Left lung (tissue), 4 donors: ENCODE measurements at regions not wholly inside any gene's neighbourhood (a gene's known extent, or its start where the extent isn't known, plus 50 kb on each side); places are given as distances from the start of the nearest gene placed in this dataset.

Experiments used
- ATAC-seq: fragments of 200-7000 bp; cut with Tn5 transposase; one replicate; pipeline ENCODE4 v1.9.1; 2020; ENCODE audit warnings: moderate library complexity
- DNase-seq, 4 donors: peaks; one replicate each; pipeline ENCODE4 v3.0.0-alpha.2; 2013 to 2020
- H3K27ac ChIP-seq, 2 donors: fragments of 200-600 bp; sonication (generic) in 1 of 2; one replicate each; pipeline versions ENCODE4 v1.5.0 to v1.8.0; 2020 to 2021
- H3K27me3 ChIP-seq, 2 donors: fragments of 200-600 bp; sonication (generic) in 1 of 2; one replicate each; pipeline versions ENCODE4 v1.5.0 to v1.8.0; 2020 to 2021
- H3K36me3 ChIP-seq, 2 donors: fragments of 200-600 bp; sonication (generic) in 1 of 2; one replicate each; pipeline versions ENCODE4 v1.5.0 to v1.8.0; 2020 to 2021
- H3K4me1 ChIP-seq, 2 donors: fragments of 200-600 bp; one replicate each; pipeline ENCODE4 v1.8.0; 2021
- H3K4me3 ChIP-seq, 2 donors: fragments of 200-600 bp; sonication (generic) in 1 of 2; one replicate each; pipeline versions ENCODE4 v1.5.0 to v1.8.0; 2020 to 2021; ENCODE audit warnings: mild to moderate bottlenecking in 1 of 2
- H3K9me3 ChIP-seq, 2 donors: fragments of 200-600 bp; sonication (generic) in 1 of 2; one replicate each; pipeline versions ENCODE4 v1.5.0 to v1.8.0; 2020 to 2021
- intact Hi-C, 2 donors: fragments of 100-400 bp; cut with DNase I; formaldehyde crosslinking; loops; one replicate each; pipeline versions ENCODE4 v1.11.2 to v1.14.2; 2022
- TF ChIP-seq, protein P1 (sequence below), 2 donors: fragments of 200-600 bp; sonication (generic) in 1 of 2; IDR thresholded peaks; one replicate each; pipeline versions ENCODE4 v1.5.0 to v1.8.0; 2021; ENCODE audit warnings: antibody characterized with exemption in 2 of 2
- donor health status: DM: no; HTN: yes; CAD: no.
- donor health status: DM: no; HTN: no; CAD: no.

DNA sequence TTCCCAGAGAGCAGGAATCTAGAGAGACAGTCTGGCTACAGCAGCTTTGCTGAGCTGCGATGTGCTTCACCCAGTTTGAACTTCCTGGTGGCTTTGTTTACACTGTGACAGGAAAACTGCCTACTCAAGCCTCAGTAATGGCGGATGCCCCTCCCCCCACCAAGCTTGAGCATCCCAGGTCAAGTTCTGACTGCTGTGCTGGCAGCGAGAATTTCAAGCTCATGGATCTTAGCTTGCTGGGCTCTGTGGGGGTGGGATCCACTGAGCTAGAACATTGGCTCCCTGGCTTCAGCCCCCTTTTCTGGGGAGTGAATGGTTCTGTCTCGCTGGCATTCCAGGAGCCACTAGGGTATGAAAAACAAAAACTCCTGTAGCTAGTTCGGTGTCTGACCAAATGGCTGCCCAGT lies 91.0 kb upstream of the ESR1 start:
- Histone ChIP-seq H3K36me3 (no peaks in the 10 kb centered on the region), H3K4me1 (no peaks in the 10 kb centered on the region), H3K4me3 (no peak overlapping the region), H3K9me3 (peaks cover 0 to 8% of the 10 kb centered on the region in 2 donors), H3K27me3 (no peaks in the 10 kb centered on the region), H3K27ac (no peak overlapping the region)
- peak; percentile 26 for ATAC-seq
- intact Hi-C loops, result no loop called here
- TF ChIP-seq, protein P1, sequence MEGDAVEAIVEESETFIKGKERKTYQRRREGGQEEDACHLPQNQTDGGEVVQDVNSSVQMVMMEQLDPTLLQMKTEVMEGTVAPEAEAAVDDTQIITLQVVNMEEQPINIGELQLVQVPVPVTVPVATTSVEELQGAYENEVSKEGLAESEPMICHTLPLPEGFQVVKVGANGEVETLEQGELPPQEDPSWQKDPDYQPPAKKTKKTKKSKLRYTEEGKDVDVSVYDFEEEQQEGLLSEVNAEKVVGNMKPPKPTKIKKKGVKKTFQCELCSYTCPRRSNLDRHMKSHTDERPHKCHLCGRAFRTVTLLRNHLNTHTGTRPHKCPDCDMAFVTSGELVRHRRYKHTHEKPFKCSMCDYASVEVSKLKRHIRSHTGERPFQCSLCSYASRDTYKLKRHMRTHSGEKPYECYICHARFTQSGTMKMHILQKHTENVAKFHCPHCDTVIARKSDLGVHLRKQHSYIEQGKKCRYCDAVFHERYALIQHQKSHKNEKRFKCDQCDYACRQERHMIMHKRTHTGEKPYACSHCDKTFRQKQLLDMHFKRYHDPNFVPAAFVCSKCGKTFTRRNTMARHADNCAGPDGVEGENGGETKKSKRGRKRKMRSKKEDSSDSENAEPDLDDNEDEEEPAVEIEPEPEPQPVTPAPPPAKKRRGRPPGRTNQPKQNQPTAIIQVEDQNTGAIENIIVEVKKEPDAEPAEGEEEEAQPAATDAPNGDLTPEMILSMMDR (IDR thresholded peaks at IDR 0.05), result no peak
- DNase-seq, result peak in 1 of 4 donors; percentile 23

DNA sequence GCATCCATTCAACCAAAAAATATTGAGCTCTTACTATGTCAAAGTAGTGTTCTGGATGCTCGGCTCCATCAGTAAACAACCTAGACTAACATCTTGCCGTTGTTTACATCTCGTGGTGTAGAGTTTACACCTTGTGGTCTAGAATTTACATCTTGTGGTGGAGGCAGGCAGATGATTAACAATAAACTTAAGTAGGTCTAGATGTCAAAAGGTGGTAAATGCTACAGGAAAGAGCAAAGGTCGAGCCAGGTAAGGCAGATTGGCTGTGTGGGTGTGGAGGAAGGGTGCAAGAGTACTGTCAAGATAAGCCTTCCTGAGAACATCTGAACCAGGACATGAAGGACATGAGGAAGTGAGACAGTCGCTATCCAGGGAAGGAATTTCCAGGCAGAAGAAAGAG lies 88.4 kb upstream of the ESR1 start:
- H3K4me1 ChIP-seq, result no peaks in the 10 kb centered on the region
- TF ChIP-seq, protein P1 (IDR thresholded peaks at IDR 0.05), result no peak
- H3K27ac ChIP-seq, result no peak overlapping the region
- H3K4me3 ChIP-seq, result no peak overlapping the region
- H3K9me3 ChIP-seq, result peaks cover 0 to 5% of the 10 kb centered on the region in 2 donors
- no peaks in the 10 kb centered on the region for H3K27me3 ChIP-seq
- intact Hi-C loops, result no loop called here
- no peak for ATAC-seq
- DNase-seq, result no peak
- no peaks in the 10 kb centered on the region for H3K36me3 ChIP-seq

DNA sequence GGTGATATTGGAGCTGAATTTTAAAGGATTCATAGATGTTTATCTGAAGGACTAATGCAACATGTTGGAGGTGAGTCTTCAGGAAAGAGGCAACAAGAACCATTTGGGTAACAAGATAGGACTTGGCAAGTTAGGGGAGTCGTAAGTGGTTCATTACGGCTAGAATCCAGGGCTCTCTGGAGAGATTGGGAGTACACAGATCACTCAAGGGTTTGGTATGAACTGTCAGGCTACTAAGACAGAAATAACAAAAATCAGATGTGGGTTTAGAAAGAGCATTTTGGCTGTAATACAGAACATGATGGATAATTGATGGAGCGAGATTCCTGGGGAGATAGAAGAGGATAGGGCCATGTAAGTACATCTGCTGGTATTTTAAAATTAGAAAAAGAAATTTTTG lies 86.3 kb upstream of the ESR1 start:
- Histone ChIP-seq H3K27me3 (no peaks in the 10 kb centered on the region), H3K4me3 (no peak overlapping the region), H3K9me3 (no peaks in the 10 kb centered on the region), H3K27ac (no peak overlapping the region), H3K4me1 (no peaks in the 10 kb centered on the region), H3K36me3 (no peaks in the 10 kb centered on the region)
- intact Hi-C loops, result no loop called here
- no peak for ATAC-seq
- no peak for DNase-seq
- TF ChIP-seq, protein P1 (IDR thresholded peaks at IDR 0.05), result no peak

DNA sequence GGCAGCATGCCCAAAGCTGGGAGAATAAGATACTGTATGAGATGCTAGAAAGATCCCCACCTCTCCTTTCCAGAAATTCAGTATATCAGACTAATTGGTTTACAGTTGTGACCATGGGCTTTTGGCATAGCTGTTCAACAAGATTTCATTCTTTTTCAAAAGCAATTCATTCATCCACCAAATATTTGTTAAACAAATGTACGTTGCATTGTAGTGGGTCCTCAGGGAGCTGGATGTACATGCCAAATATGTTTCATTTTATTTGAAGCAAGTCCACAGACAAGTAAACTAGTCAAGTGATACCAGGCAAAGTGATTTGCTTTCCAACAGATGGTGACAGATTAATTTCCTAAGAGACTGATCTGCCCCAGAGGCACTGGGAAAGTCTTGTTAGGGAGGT lies 85.8 kb upstream of the ESR1 start:
- ATAC-seq (no peak), DNase-seq (no peak)
- H3K27ac ChIP-seq, result no peak overlapping the region
- TF ChIP-seq, protein P1 (IDR thresholded peaks at IDR 0.05), result no peak
- H3K27me3 ChIP-seq, result no peaks in the 10 kb centered on the region
- no peaks in the 10 kb centered on the region for H3K36me3 ChIP-seq
- H3K4me3 ChIP-seq, result no peak overlapping the region
- intact Hi-C loops, result no loop called here
- H3K4me1 ChIP-seq, result no peaks in the 10 kb centered on the region
- H3K9me3 ChIP-seq, result no peaks in the 10 kb centered on the region

DNA sequence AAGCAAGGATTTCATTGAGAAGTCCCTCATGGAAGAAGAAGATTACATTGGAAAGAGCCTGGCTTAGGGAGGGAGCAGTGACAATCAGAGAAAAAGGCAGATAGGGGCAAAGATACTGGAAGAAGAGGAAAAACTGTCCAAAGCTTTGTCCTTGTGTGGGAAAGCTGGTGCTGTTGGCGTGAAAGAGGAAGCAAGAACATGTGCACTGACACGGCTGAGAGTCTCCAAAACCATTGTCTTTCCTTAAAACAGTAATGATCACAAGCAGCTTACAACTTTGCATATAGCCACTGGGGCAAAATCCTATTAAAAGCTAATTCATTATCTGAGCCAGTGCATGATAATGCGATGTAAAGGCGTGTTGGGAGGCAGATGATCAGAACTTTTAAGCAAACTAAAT lies 85.1 kb upstream of the ESR1 start:
- DNase-seq (no peak), ATAC-seq (no peak)
- no peaks in the 10 kb centered on the region for H3K36me3 ChIP-seq
- no peak overlapping the region for H3K27ac ChIP-seq
- H3K27me3 ChIP-seq, result no peaks in the 10 kb centered on the region
- intact Hi-C loops, result no loop called here
- TF ChIP-seq, protein P1 (IDR thresholded peaks at IDR 0.05), result no peak
- no peak overlapping the region for H3K4me3 ChIP-seq
- H3K4me1 ChIP-seq, result no peaks in the 10 kb centered on the region
- H3K9me3 ChIP-seq, result no peaks in the 10 kb centered on the region
